ENCODE measurements at regions not wholly inside any gene's neighbourhood (a gene's known extent, or its start where the extent isn't known, plus 50 kb on each side); places are given as distances from the start of the nearest gene placed in this dataset.

DNA sequence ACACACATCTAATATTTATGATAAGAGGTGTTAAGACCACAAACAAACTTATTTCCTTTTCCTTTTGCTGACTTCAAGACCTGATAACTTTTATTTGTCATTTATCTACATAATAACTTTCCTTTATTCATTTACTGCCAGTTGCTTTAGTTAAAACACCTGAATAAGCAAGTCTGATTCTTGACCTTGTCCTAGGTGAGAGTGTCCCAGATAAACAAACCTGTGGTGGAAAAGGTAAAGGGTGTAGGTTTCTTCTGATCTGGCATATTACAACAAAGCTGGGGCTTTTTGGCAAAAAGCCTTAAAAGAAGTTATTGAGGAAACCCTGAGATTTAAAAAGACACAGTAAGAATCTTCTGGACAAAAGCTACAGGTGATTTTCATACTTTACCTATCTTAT is 191.5 kb downstream of the ZBBX start:
- Mint-ChIP-seq H3K9me3 (peaks cover 10 to 21% of the 10 kb centered on the region in 2 donors), H3K4me1 (no peaks in the 10 kb centered on the region), H3K27me3 (no peaks in the 10 kb centered on the region), H3K4me3 (no peak overlapping the region), H3K27ac (peak overlapping the region in 1 of 2 donors; percentile 54)
- no peak for ATAC-seq
- no peak for DNase-seq

DNA sequence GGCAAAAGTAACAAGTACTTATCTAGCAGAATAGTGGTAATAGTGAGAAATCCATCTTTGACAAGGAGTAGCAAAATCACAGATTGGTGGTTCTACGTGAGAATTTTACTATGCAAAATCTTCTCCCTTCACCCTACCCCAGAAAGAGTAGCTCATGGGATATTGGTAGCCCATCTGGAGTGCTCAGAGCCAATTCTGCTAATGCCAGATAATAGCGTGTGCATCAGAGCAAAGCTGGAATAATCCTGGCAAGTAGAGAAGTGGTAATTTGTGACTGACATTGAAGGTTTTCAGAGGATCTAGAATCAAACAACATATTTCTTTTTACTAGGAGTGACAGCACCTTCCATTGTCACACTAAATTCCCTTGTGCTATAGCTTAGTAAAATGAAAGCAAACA is 192.9 kb downstream of the ZBBX start:
- no peak overlapping the region for H3K4me3 Mint-ChIP-seq
- H3K4me1 Mint-ChIP-seq, result no peaks in the 10 kb centered on the region
- ATAC-seq (no peak), DNase-seq (no peak)
- no peak overlapping the region for H3K27ac Mint-ChIP-seq
- peaks cover 9 to 17% of the 10 kb centered on the region in 2 donors for H3K9me3 Mint-ChIP-seq
- no peaks in the 10 kb centered on the region for H3K27me3 Mint-ChIP-seq

DNA sequence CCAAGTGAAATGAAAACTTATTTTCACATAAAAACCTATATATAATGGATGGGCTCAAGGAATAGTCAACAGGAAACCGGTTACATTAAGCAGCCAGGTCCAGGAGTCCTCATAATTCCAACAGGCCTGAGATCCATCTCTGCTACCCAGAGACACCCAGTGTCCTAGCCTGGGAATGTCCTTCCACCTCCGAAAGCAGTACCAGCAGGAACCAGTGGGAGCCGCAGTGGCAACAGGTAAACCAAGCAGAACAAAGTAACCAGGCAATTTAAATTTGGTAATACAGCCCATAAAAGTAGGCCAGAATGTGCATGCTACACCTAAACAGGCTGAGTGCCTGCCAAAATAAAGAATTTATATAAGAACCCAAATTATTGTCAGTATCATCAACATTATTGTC is 195.6 kb downstream of the ZBBX start:
- Mint-ChIP-seq H3K27ac (no peak overlapping the region), H3K9me3 (peaks cover 4 to 11% of the 10 kb centered on the region in 2 donors), H3K4me1 (no peaks in the 10 kb centered on the region), H3K27me3 (no peaks in the 10 kb centered on the region), H3K4me3 (no peak overlapping the region)
- ATAC-seq (no peak), DNase-seq (no peak)

DNA sequence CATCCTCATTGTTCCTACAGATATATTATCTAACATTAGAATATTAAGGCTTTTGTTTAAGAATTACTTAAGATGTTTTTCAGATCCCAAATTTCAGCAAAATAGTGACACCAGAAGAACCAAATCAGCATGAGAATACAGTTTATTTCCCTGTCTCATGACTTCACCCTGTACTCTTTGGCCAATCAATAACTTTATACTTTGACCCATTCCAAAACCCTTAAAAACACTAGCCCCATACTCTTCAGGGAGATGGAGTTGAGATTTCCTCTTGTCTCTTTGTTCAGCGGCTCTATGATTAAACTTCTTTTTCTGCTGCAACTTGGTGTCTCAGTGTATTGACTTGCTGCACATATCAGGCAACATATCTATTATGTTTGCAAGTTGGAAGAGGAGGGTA is 207.7 kb downstream of the ZBBX start:
- Mint-ChIP-seq H3K4me3 (no peak overlapping the region), H3K4me1 (no peaks in the 10 kb centered on the region), H3K27me3 (no peaks in the 10 kb centered on the region), H3K9me3 (peaks cover 8 to 10% of the 10 kb centered on the region in 2 donors), H3K27ac (no peak overlapping the region)
- ATAC-seq (no peak), DNase-seq (no peak)

DNA sequence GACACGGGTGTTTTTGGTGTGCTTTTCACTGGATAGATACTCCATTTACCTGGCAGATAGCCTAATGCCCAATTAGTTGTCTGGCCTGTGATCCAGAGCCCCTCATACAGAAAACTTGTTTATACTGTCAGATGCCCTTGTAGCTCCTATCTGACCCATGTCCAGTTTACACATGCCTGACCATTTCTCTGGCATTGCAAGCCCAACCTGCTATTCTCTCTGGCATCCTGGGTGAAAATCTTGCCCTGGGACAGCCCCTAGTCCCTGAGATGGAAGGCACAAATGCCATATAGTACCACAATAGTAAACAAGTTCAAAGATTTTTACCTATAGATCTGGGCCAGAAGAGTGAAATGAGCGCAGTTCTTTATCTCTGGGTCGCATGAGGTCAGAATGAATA is 212.6 kb downstream of the ZBBX start:
- H3K27me3 Mint-ChIP-seq, result no peaks in the 10 kb centered on the region
- H3K4me1 Mint-ChIP-seq, result no peaks in the 10 kb centered on the region
- H3K27ac Mint-ChIP-seq, result no peak overlapping the region
- H3K9me3 Mint-ChIP-seq, result no peaks in the 10 kb centered on the region
- DNase-seq (no peak), ATAC-seq (no peak)
- no peak overlapping the region for H3K4me3 Mint-ChIP-seq

DNA sequence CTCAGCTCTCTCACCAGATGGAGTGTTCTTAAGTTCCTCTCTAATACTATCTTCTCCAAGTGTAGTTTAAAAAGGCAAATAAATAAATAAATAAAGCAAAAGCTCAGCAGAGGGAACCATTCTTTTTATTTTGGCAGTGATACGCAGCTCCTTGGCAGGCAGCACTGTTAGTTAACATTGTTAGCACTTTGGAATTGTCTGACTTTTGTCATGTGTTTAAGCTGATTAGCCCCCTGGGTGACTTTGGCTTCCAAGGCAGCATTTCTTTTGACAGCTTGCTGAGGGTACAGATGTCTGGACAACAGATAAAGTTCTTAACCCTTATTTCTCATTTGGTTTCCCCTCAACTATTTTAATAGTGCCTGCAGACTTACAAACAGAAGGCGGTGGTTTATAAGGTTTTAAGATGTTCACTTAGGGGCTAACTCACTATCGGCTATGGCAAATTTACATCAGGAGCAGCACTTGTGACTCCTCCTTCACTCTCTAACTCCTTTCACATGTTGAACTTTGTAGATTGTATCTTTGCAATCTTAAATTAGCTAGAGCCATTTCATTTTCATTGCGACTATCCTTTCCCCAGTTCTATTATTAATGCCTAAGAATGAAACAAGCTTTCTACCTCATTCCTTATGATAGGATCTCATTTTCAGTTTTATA is 213.4 kb downstream of the ZBBX start:
- no peaks in the 10 kb centered on the region for H3K4me1 Mint-ChIP-seq
- H3K9me3 Mint-ChIP-seq, result no peaks in the 10 kb centered on the region
- no peak overlapping the region for H3K4me3 Mint-ChIP-seq
- no peak for DNase-seq
- no peak for ATAC-seq
- H3K27me3 Mint-ChIP-seq, result no peaks in the 10 kb centered on the region
- H3K27ac Mint-ChIP-seq, result no peak overlapping the region

DNA sequence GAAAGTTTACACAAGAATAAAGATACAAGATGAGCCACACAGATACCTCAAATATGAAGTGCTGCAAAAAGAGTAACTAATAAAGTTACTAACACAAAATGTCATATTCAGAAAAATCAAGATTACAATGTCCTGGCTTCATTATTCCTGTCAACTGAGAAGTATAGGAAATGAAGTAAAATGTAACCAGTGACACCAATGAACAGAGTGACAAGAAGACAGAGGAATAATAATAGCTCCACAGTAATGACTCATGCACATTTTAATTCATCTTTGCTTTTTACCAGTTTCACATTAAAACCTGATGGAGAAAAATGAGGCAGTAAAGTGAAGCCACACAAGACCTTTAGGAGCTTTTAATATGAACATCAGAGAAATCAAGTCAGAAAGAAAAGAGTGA is 214.1 kb downstream of the ZBBX start:
- no peaks in the 10 kb centered on the region for H3K27me3 Mint-ChIP-seq
- DNase-seq, result no peak
- no peak for ATAC-seq
- no peaks in the 10 kb centered on the region for H3K9me3 Mint-ChIP-seq
- H3K27ac Mint-ChIP-seq, result no peak overlapping the region
- H3K4me3 Mint-ChIP-seq, result no peak overlapping the region
- no peaks in the 10 kb centered on the region for H3K4me1 Mint-ChIP-seq

DNA sequence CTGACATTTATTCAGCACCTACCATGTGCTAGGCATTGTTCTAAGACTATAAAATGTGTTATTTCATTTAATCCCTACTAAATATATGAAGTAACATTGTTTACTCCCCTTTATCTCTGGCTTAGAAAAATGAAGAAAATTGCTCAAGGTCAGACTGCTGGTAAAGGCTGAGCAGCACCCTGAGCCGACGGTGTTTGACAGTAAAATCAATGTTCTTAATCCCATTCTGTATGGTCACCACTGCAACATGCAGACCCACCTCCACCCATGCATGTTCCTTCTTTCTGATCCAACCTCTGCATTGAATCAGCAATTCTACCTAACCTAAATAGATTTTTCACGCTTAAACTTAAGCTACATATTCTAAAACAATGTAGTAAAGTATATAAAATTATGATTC is 216.5 kb downstream of the ZBBX start:
- no peak for DNase-seq
- no peaks in the 10 kb centered on the region for H3K27me3 Mint-ChIP-seq
- H3K4me1 Mint-ChIP-seq, result no peaks in the 10 kb centered on the region
- no peak overlapping the region for H3K27ac Mint-ChIP-seq
- no peak for ATAC-seq
- H3K9me3 Mint-ChIP-seq, result no peaks in the 10 kb centered on the region
- no peak overlapping the region for H3K4me3 Mint-ChIP-seq

DNA sequence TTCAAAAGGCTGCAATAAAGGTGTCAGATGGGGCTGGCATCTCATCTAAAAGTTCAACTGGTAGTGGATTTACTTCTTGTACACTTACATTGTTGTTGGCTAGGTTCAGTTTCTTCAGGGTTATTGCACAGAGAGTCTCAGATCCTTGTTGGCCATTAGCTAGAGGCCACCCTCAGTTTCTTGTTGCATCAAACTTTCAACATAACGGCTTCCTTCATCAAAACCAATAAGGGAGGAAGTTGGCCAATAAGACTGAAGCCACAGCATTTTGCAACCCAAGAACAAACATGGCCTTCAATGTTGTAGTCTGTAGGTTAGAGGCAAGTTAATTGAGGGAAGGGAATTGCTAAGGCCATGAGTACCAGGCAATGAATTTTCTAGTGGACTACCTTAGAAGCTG is 218.0 kb downstream of the ZBBX start:
- Mint-ChIP-seq H3K4me3 (no peak overlapping the region), H3K4me1 (no peaks in the 10 kb centered on the region), H3K9me3 (no peaks in the 10 kb centered on the region), H3K27ac (no peak overlapping the region), H3K27me3 (no peaks in the 10 kb centered on the region)
- ATAC-seq, result no peak
- DNase-seq, result no peak

DNA sequence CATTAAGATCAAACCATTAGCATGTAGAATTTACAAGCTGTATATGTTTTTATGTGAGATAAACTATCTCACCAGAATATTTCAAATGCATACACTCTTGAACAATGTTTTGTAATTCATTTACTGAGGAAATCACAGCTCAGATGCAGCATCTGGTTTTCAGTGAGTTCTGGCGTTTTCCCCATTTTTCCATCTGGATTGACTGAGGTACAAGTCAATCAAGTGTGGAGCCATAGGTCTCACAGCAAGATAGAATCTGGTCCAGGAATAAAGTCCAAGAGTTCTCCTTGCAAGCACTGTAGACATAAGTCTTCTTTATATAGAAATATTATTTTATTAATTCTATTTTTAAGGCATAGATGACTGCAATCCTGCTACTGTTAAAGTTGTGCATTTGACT is 219.3 kb downstream of the ZBBX start:
- DNase-seq, result no peak
- Mint-ChIP-seq H3K27ac (no peak overlapping the region), H3K4me1 (no peaks in the 10 kb centered on the region), H3K27me3 (no peaks in the 10 kb centered on the region), H3K9me3 (peaks cover 0 to 6% of the 10 kb centered on the region in 2 donors), H3K4me3 (no peak overlapping the region)
- no peak for ATAC-seq

DNA sequence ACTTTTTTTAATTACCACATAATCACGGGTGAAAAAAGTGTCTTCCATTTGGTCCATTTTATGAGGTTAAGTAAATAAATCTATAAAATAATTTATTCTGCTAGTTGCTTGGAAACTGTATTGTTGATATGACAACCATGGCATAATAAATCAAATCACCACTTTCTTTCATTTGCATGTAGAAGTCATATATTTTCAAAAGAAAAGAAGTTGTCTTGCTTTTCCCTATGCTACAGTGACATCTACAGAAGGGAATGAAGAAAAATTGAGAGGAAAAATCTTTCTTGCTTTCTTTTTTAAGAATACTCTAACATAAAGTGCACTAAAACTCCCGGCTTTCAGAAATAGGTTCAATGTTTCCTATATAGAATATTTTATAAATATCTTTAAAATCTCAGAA is 228.5 kb downstream of the ZBBX start:
- Mint-ChIP-seq H3K4me1 (no peaks in the 10 kb centered on the region), H3K4me3 (no peak overlapping the region), H3K9me3 (peaks cover 0 to 7% of the 10 kb centered on the region in 2 donors), H3K27me3 (no peaks in the 10 kb centered on the region), H3K27ac (no peak overlapping the region)
- no peak for ATAC-seq
- DNase-seq, result no peak

DNA sequence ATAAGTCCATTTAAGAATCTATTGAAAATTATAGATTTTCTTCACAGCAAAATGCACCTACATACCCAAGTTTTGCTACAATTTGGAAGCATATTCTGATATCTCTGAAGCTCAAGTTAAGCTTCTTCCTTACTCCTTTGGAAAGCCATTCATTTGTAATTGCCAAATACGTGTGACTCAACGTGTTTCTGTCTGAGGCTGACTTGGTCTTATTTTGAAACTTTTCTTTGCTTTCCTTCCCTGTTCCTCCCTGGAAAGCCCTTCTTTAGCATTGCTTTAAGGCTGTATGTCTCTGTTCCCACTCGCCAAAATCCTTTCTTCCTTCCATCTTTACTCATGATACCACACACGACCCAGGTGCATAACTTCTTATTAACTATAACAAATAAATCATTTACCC is 232.0 kb downstream of the ZBBX start:
- no peak for ATAC-seq
- no peaks in the 10 kb centered on the region for H3K4me1 Mint-ChIP-seq
- no peak overlapping the region for H3K4me3 Mint-ChIP-seq
- no peaks in the 10 kb centered on the region for H3K9me3 Mint-ChIP-seq
- no peak overlapping the region for H3K27ac Mint-ChIP-seq
- no peak for DNase-seq
- H3K27me3 Mint-ChIP-seq, result no peaks in the 10 kb centered on the region

DNA sequence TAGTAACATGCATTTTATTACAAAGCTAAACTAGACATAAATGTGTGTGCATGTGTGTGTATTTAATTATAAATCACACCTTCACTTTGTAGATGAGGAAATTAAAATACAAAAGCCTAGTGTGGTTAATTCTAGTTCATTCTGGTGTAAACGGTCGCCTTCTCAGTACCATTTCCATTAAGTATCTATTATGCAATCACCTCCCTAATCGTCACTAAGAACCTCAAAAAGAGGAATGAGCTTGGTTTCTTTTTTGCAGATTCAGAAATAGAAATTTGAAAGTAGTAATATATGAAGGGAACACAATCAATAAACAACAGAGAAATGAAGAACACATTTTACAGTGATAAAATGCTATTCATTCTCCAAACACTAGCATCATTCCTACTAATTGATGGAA is 233.2 kb downstream of the ZBBX start:
- Mint-ChIP-seq H3K4me3 (no peak overlapping the region), H3K4me1 (no peaks in the 10 kb centered on the region), H3K27me3 (no peaks in the 10 kb centered on the region), H3K27ac (no peak overlapping the region), H3K9me3 (no peaks in the 10 kb centered on the region)
- ATAC-seq (no peak), DNase-seq (no peak)

DNA sequence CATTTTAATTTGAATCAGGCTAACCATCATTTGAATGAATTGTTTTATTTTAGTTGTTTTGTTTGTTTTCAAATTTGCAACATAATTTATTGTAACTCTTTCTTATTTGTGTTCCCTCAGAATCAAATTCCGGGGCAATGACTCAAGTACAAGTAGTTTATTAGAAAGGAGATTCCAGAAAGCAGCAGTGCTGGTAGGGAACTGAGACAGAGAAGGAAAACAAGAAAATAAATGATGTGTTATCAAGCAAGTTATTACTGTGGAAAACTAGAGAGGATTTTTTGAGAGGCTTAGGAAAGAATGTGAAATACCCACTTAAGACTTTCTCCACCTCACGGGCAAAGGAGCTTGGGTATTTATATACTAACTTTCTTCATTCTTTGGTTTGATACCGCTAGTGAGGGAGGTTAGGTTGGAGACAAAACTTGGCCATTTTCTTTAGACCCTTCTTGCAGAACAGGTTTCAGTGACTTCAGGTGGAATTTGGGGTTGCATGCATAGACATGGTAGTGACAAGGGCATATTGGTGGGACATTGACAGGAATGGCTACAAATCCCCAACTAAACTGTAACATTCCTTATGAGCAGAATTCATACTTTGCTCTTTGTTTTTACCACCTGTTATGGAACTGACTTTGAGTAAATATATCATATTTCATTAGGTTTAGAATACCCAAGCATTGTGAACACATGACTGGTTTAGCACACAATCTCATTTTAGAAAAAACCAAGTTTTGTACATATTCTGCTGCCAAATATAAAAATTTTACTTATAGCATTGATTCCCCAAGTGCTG is 254.3 kb downstream of the ZBBX start:
- DNase-seq (no peak), ATAC-seq (no peak)
- Mint-ChIP-seq H3K4me1 (no peaks in the 10 kb centered on the region), H3K27ac (no peak overlapping the region), H3K4me3 (no peak overlapping the region), H3K9me3 (peaks cover 0 to 8% of the 10 kb centered on the region in 2 donors), H3K27me3 (no peaks in the 10 kb centered on the region)

DNA sequence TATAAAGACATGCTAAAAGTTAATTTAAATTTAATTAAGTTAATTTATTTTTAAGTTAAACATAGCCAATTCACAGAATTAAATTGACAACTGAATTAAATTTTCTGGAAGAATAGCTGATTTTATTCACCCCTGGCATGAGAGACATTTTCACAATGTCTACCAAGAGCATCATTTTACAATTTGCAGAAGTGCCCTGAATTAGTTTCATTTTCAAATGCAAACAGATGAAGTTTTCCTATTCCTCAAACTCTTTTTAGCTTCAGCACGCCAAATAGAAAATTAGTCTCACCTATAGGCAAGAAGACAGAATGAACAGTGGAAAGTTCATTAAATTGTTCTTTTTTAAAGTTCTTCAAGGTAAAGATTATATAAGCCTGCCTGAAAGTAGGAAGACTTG is 259.3 kb downstream of the ZBBX start:
- ATAC-seq (no peak), DNase-seq (no peak)
- Mint-ChIP-seq H3K9me3 (no peaks in the 10 kb centered on the region), H3K4me3 (no peak overlapping the region), H3K27me3 (no peaks in the 10 kb centered on the region), H3K4me1 (no peaks in the 10 kb centered on the region), H3K27ac (no peak overlapping the region)

DNA sequence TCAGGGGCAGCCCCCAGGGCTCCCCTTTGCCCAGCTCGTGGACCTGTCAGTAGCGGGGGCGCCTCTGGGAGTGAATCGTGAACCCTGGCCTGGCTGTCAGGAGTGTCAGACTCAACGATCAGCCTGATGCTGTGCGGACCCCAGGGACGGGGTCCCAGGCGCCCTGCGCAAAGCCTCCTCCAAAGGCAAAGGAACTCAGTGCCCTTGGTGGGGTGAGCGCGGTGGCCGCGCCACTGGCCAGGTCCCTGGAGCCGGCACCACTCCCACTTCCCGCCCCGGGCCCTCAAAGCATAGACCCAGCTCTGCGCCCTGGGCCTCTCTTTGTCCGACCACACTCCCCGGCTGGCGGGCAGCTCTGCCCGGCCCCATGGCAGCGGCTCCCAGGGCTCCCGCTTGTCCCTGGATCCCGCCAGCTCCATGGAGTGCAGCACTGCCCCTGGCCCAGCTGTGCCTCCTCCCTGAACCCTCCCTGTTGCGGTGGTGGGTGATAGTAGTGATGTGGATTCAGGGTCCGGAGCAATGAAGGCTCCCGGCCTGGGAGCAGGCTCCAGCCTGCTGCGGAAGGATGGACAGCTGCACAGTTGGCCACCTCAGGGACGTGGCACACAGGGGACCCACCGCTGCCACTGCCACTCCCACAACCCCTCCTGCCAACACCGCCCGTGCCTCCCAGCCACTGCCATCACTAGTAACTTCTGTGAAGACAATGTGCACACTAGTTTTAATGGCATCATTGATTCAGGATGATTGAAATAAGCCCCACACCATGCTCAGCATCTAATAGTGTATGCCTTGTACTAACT is 263.8 kb downstream of the ZBBX start:
- H3K27ac Mint-ChIP-seq, result no peak overlapping the region
- H3K4me3 Mint-ChIP-seq, result no peak overlapping the region
- H3K27me3 Mint-ChIP-seq, result no peaks in the 10 kb centered on the region
- ATAC-seq, result peak; percentile 37
- peaks cover 0 to 5% of the 10 kb centered on the region in 2 donors for H3K9me3 Mint-ChIP-seq
- DNase-seq, result no peak
- no peaks in the 10 kb centered on the region for H3K4me1 Mint-ChIP-seq

All from stimulated activated naive CD8-positive, alpha-beta T cell treated with anti-CD3 and anti-CD28 coated beads, Interleukin-15, amount 100 ng/mL, for 72 hours (primary cell).